DOHH2 (cell line): ENCODE measurements at regions not wholly inside any gene's neighbourhood (a gene's known extent, or its start where the extent isn't known, plus 50 kb on each side); places are given as distances from the start of the nearest gene placed in this dataset.

Source experiments
- EZH2phosphoT487 ChIP-seq: fragments of 200-600 bp; sonication (generic); IDR thresholded peaks from 2 replicates; pipeline ENCODE4 v1.6.1; 2017; ENCODE audit warnings: borderline replicate concordance, mild to moderate bottlenecking, antibody characterized with exemption, low read length, moderate library complexity, mixed read lengths
- TF ChIP-seq, protein P1 (sequence below): fragments of 200-600 bp; sonication (generic); IDR thresholded peaks from one replicate; pipeline ENCODE4 v1.5.1; 2014; ENCODE audit warnings: antibody characterized with exemption, mild to moderate bottlenecking, low read depth, low read length; ENCODE audit not compliant: poor library complexity, severe bottlenecking

DNA sequence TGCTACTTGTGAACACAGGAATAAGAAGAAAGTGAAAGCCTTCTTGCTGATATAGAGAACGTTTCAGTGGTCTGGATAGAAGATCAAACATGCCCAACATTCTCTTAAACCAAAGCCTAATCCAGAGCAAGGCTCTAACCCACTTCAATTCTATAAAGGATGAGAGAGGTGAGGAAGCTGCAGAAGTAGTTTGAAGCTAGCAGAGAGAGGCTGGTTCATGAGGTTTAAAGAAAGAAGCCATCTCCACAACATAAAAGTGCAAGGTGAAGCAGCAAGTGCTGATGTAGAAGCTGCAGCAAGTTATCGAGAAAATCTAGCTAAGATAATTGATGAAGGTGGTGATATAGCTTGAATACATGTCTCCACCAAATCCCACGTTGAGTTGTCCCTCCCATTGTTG lies 383.3 kb upstream of the ASIC2 start:
- TF ChIP-seq, protein P1, sequence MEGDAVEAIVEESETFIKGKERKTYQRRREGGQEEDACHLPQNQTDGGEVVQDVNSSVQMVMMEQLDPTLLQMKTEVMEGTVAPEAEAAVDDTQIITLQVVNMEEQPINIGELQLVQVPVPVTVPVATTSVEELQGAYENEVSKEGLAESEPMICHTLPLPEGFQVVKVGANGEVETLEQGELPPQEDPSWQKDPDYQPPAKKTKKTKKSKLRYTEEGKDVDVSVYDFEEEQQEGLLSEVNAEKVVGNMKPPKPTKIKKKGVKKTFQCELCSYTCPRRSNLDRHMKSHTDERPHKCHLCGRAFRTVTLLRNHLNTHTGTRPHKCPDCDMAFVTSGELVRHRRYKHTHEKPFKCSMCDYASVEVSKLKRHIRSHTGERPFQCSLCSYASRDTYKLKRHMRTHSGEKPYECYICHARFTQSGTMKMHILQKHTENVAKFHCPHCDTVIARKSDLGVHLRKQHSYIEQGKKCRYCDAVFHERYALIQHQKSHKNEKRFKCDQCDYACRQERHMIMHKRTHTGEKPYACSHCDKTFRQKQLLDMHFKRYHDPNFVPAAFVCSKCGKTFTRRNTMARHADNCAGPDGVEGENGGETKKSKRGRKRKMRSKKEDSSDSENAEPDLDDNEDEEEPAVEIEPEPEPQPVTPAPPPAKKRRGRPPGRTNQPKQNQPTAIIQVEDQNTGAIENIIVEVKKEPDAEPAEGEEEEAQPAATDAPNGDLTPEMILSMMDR, result no peak
- no peak for TF ChIP-seq EZH2phosphoT487
